Right forelimb (tissue), 1 donor: ENCODE measurements at regions not wholly inside any gene's neighbourhood (a gene's known extent, or its start where the extent isn't known, plus 50 kb on each side); places are given as distances from the start of the nearest gene placed in this dataset.

Experiments
- DNase-seq: peaks from one replicate; pipeline ENCODE4 v3.0.0-alpha.2; 2018

GRCh38 chr1:29875557-29876028 lies 639.3 kb downstream of the PTPRU start:
- peak; percentile 2 for DNase-seq

- DNase-seq, result no peak
Observed at GRCh38 chr1:29870621-29871020, 634.3 kb downstream of the PTPRU start.

DNA sequence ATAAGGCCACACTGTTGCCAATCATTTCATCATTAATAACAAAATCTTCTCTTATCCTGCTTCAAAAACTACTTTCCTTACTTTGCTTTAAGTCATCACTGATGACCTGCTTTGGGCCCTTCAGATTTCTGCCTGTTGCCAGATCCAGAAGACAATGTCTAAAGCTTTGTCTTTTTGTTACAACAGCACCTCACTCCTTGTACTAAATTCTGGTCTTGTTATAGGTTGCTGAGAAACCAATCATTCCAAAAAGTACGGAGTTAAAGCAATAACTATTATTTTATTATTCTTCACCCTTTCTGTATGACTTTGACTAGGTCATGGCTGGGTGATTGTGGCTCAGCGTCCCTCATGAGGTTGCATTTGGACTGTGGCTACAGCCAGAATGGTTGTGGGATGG lies 633.5 kb downstream of the PTPRU start:
- DNase-seq, result no peak

DNA sequence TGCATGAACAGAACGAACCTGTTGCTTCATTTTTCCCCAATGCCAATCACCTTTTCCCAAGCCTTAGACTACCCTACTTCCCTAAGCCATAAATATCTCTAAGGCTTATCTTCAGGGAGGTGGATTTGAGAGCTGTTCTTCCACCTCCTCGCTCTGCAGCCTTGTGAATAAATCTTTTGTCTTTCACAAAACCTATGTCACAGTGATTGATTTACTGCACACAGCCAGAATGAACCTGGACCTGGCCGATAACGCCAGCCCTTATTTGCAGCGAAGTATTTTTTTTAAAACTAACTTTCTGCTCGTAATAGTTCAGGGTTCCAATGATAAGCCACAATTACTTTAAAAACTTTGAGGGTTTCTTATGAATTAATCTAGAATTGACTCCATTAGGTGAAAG lies 632.6 kb downstream of the PTPRU start:
- no peak for DNase-seq

- DNase-seq, result no peak
Observed at GRCh38 chr1:29868096-29868495, 631.8 kb downstream of the PTPRU start.

- no peak for DNase-seq
Observed at GRCh38 chr1:29865051-29865450, 628.7 kb downstream of the PTPRU start.

DNA sequence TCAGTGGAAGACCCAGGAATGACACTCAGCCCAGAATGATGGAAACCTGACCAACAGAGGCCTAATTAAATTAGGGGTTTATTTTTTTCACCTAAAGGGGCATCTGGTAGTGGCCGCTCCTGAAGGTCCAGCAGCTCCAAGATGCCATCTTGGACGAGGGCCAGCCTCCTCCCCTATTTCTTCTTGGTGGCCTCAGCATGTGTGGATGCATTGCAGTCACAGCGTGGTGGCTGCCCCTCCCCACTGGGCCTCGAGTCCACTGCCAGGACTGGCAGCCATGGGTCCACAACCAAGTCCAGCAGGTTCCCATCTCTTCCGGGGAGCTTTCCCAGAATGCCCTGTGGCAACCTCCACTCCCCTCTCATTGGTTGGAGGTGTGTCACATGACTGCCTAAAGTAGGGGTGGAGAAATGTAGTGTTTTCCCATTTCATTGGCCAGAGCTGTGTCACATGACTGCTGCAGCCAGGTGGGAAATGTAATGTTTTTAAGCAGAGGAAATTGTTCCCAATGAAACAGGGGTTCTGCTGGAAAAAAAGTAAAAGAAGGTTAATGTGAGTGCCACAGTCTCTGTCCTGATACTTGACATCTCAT lies 628.2 kb downstream of the PTPRU start:
- no peak for DNase-seq

DNA sequence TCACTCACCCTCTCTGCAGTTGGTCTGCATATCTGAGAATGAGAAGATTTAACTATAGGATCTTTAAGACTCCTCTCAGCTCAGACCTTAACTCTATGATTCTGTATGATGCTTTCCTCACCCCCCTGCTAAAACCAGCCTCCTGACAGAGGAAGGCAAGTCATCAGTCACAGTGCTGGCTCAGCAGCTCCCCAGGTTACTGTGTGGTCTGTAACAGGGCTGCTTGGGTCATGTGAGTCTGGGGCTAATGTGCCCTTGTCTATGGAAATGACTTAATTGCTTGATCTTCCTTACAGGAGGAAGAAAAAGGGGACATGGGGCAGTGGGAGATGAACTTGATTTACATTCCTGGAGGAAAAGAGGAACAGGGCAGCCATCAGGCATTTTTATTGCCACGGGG lies 625.6 kb downstream of the PTPRU start:
- DNase-seq, result no peak

DNA sequence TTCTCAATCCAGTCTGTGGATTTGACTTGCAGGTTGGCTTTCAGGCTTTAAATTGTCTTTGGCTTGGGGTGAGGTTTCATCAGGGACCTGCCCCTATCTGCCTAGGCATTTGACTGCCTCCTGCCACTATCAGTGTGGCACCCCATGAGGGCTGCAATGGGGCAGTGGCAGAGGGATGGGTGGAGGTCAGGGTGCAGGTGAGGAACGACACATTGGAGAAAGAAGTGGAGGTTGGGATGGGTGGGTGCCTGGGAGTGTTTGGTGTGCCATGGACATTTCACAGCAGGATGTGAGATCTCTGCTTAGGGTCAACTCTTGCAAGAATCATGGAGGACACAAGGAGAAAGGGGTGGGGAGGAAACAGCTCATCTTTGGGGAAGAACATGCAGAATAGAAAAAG lies 625.1 kb downstream of the PTPRU start:
- DNase-seq, result no peak

- DNase-seq, result no peak
Observed at GRCh38 chr1:29860681-29861080, 624.4 kb downstream of the PTPRU start.

GRCh38 chr1:29860056-29860455 lies 623.7 kb downstream of the PTPRU start:
- DNase-seq, result no peak

- DNase-seq, result no peak
Observed at GRCh38 chr1:29859126-29859525, 622.8 kb downstream of the PTPRU start.

DNA sequence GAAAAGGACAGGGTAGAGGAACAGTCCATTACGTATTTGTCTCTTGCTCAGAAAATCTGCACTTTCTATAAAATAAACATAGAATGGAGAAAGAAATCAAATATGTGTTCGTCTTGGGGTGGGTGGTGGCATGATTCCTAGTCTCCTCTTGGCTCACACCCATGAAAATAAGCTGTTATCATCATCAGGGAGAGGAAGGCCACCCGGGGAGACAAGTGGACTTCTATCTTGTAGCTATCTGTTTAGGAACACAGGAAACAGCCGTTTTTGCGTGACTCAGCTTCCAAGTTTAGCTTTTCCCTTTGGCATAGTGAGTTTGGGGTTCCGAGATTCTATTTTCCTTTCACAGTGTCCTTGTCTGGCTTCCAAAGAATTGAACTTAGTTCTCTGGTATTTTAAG lies 622.3 kb downstream of the PTPRU start:
- DNase-seq, result no peak

DNA sequence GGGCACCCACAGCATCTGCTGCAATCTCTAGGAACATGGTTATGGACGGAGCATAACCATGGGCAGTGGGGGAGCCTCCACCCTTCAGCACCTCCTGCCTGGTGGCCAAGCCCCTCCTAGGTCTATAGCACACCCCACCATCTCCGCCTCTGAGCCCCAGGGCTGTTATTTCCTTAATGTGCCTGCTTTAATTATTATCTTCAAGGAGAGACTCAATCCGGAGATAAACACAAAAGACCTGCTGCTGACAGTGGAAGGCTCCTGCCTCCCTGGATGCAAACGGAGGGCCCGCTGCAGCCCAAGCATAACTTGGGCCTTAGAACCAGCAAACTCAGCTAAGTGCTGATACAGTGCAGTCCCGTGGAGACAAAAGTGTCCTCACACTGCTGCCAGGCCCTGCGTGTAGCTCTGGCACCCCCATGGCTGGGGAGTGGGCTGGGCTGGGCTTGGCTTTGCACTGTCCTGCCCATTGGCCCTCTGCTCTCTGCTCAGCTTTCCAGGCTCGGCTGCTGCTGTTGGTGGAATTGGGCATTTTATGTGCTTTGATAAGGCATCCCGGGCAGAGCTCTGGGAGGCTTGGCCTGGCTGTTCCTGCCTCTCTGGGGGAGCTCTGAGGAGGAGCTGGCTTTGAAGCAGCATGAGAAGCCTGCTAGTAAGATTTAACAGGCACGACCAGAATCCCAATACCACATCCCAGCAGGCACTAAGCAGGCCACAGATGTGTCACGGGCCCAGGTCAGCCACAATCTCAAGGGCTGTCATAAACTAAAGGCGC lies 620.2 kb downstream of the PTPRU start:
- DNase-seq, result no peak

DNA sequence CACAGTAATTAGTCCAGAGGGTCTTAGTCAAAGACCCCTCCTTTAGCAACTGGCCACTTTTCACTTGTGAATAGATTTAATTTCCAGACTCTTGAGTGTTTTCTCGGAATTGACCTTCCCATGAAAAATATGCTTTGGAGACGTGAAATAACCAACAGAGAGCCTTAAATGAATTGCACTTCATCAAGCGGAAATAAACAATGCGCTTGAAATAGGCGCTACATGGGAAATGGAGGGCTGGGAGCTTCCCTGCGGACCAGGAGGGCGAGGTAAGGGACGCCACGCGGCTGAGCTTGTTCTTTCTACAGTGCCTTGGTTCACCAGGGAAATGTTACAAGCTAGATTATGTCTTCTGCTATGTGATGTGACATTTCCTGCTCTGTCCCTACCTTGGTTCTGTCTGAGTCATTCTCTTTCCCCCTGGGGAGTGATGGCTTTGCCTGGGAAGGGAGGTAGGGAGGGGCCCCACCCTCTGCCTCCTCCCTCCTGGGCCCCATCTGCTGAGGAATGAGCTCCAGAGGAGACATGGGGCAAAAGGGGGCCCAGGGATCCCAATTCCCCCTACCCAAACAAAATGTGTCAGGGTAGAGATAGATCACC lies 619.3 kb downstream of the PTPRU start:
- no peak for DNase-seq

GRCh38 chr1:29854700-29855276 lies 618.5 kb downstream of the PTPRU start:
- DNase-seq, result no peak

DNA sequence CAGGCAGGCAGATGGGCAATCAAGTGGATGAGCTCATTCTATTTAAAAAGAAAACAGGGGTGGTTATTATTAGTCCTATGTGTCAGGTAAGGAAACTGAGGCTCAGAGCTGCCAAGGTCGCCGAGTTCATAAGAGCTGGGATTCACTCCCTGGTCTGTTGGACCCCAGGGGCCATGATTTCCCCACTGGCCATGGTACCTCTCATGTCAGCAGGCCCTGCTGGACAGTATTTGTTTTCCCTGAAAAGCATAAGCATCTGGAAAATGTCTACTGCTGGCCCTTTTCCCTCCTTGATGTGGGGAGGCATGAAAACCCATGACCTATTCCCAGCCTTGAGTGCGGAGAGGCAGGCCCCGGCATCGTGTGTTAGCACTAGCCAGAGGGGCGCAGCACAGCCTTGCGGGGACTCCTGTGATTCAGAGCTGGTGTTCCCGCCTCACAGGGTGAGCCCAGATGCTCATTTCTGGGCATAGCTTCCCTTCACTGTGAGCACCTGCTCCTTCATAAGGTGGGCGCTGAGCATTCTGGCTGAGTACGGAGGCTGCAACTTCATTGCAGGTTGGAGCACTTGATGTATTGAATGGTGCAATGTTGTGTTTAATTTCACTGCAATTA lies 617.5 kb downstream of the PTPRU start:
- no peak for DNase-seq

- peak; percentile 6 for DNase-seq
Observed at GRCh38 chr1:29852248-29852647, 615.9 kb downstream of the PTPRU start.

GRCh38 chr1:29851691-29852090 lies 615.4 kb downstream of the PTPRU start:
- DNase-seq, result no peak

DNA sequence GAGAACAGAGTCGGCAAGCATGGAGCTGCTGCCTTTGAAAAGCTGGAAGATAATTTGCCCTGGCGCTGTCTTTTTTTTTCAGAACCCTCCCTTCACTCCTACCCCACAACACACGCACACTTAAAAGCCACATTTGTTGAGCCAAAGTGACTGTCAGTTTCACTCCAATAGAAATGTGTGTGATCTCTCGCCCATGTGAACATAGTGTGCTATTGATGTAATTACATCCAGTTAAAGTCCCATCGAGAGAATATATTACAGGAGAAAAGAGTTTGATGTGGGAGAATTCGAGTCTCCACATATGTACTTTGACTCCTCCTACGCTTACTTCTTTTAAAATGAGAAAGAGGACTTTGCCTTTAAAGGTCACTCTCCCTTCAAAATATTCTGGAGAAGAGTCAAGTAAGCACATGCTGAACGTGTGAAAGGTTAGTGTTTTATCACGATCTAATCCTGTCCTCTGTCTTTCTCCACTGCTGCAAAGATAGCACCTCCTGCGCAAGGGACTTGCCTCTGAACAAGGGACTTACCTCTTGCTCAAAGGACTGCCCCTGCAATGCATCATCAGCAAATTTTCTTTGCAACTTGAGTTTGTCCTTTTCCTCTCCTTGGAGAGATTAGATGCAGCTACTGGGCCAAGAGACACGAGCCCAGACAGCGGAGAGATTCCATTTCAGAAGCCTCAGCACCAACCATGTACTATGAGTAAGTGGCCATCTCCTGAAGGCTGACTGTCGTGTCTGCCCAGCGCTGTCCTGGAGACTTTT lies 613.9 kb downstream of the PTPRU start:
- DNase-seq, result peak; percentile 18

- DNase-seq, result peak; percentile 39
Observed at GRCh38 chr1:29849038-29849750, 612.9 kb downstream of the PTPRU start.

DNA sequence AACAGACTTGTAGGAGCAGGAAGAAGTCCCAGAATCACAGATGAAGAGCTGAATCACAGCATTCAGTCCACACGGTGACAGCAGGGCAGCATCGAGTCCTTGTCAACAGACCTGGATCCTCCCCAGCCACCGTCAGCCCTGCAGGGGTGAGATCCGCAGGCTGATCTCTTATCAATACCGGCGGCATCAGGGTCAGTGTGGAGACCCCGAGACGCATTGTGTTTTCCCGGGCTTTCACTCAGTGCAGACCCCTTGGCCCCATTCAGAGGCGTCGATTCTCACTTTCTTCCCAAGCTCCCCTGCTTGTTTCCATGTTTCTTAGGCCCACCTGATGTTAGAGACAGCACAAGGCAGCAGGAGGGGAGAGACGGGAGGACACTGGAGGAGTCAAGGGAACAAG lies 609.6 kb downstream of the PTPRU start:
- DNase-seq, result peak; percentile 23
